ENCODE measurements at regions not wholly inside any gene's neighbourhood (a gene's known extent, or its start where the extent isn't known, plus 50 kb on each side); places are given as distances from the start of the nearest gene placed in this dataset.
"Not testable (repeated sequence)": the region's sequence is repeated elsewhere in the genome, so short reads cannot be mapped to it uniquely, and the experiment has no call there.

GRCh38 chr5:101047181-101047580 lies 144.1 kb upstream of the ST8SIA4 start:
- TF ChIP-seq SPI1 (IDR thresholded peaks at IDR 0.05; ENCODE audit: low read depth, low read length) (no peak), PAX5 (IDR thresholded peaks at IDR 0.05; ENCODE audit: insufficient read depth, low read length, severe bottlenecking) (no peak), TAF1 (IDR thresholded peaks at IDR 0.05; ENCODE audit: low read depth, low read length) (no peak), POLR2A (IDR thresholded peaks at IDR 0.05; ENCODE audit: low read depth, low read length) (no peak), POLR2AphosphoS5 (IDR thresholded peaks at IDR 0.05; ENCODE audit: low read depth, low read length) (no peak), POU2F2 (IDR thresholded peaks at IDR 0.05; ENCODE audit: low read depth, low read length) (no peak)
- FAIRE-seq (no peak), DNase-seq (ENCODE audit: insufficient read length, low spot score) (no peak)

DNA sequence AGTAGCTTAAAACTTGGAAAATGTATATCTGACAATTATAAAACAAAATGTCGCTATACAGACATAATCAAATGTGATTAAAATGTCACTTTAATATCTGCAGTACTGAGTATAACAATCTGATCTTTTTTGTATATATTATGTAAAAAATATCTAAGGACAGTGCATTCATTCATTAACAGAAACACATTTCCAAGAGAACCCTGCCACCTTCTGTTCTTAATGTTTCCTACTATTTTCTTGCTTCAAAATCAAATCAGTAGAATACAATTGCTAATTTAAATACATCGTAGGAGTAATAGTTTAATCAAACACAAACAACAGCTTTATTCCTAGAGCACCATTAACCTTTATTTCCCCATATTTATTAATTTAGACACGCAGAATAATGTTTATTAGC lies 142.6 kb upstream of the ST8SIA4 start:
- FAIRE-seq, result no peak
- DNase-seq (ENCODE audit: insufficient read length, low spot score), result no peak

DNA sequence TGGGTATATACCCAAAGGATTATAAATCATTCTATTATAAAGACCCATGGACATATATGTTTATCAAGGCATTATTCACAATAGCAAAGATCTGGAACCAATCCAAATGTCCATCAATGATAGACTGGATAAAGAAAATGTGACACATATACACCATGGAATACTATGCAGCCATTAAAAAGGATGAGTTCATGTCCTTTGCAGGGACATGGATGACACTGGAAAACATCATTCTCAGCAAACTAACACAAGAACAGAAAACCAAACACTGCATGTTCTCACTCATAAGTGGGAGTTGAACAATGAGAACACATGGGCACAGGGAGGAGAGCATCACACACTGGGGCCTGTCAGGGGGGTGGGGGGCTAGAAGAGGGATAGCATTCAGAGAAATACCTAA lies 136.9 kb upstream of the ST8SIA4 start:
- not testable (repeated sequence) for DNase-seq (ENCODE audit: insufficient read length, low spot score); FAIRE-seq

More for the DNA sequence above, 142.6 kb upstream of the ST8SIA4 start:
- no peak for TF ChIP-seq POU2F2 (IDR thresholded peaks at IDR 0.05; ENCODE audit: low read depth, low read length)
- no peak for TF ChIP-seq TAF1 (IDR thresholded peaks at IDR 0.05; ENCODE audit: low read depth, low read length)
- TF ChIP-seq PAX5 (IDR thresholded peaks at IDR 0.05; ENCODE audit: insufficient read depth, low read length, severe bottlenecking), result no peak
- no peak for TF ChIP-seq POLR2AphosphoS5 (IDR thresholded peaks at IDR 0.05; ENCODE audit: low read depth, low read length)
- TF ChIP-seq SPI1 (IDR thresholded peaks at IDR 0.05; ENCODE audit: low read depth, low read length), result no peak
- no peak for TF ChIP-seq POLR2A (IDR thresholded peaks at IDR 0.05; ENCODE audit: low read depth, low read length)

GRCh38 chr5:101036778-101037177 lies 133.7 kb upstream of the ST8SIA4 start:
- TF ChIP-seq POU2F2 (IDR thresholded peaks at IDR 0.05; ENCODE audit: low read depth, low read length) (no peak), TAF1 (IDR thresholded peaks at IDR 0.05; ENCODE audit: low read depth, low read length) (no peak), SPI1 (IDR thresholded peaks at IDR 0.05; ENCODE audit: low read depth, low read length) (no peak), POLR2A (IDR thresholded peaks at IDR 0.05; ENCODE audit: low read depth, low read length) (no peak), POLR2AphosphoS5 (IDR thresholded peaks at IDR 0.05; ENCODE audit: low read depth, low read length) (no peak), PAX5 (IDR thresholded peaks at IDR 0.05; ENCODE audit: insufficient read depth, low read length, severe bottlenecking) (no peak)
- no peak for FAIRE-seq
- no peak for DNase-seq (ENCODE audit: insufficient read length, low spot score)

- FAIRE-seq (no peak), DNase-seq (ENCODE audit: insufficient read length, low spot score) (no peak)
- no peak for TF ChIP-seq PAX5 (IDR thresholded peaks at IDR 0.05; ENCODE audit: insufficient read depth, low read length, severe bottlenecking)
- TF ChIP-seq TAF1 (IDR thresholded peaks at IDR 0.05; ENCODE audit: low read depth, low read length), result no peak
- TF ChIP-seq SPI1 (IDR thresholded peaks at IDR 0.05; ENCODE audit: low read depth, low read length), result no peak
- TF ChIP-seq POLR2AphosphoS5 (IDR thresholded peaks at IDR 0.05; ENCODE audit: low read depth, low read length), result no peak
- no peak for TF ChIP-seq POU2F2 (IDR thresholded peaks at IDR 0.05; ENCODE audit: low read depth, low read length)
- no peak for TF ChIP-seq POLR2A (IDR thresholded peaks at IDR 0.05; ENCODE audit: low read depth, low read length)
These were observed 132.3 kb upstream of the ST8SIA4 start for GRCh38 chr5:101035425-101035824.

DNA sequence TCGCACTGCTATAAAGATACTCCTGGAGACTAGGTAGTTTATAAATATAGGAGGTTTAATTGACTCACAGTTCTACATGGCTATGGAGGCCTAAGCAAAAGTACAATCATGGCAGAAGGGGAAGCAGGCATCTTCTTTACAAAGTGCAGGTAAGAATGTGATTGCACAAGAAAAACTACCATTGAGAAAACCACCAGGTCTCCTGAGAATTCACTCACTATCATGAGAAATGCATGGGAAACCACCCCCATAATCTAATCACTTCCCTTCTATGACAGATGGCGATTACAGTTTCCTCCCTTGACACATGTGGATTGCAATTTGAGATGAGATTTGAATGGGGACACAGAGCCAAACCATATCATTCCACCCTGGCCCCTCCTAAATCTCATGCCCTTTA lies 121.2 kb upstream of the ST8SIA4 start:
- FAIRE-seq (no peak), DNase-seq (ENCODE audit: insufficient read length, low spot score) (no peak)
- TF ChIP-seq PAX5 (IDR thresholded peaks at IDR 0.05; ENCODE audit: insufficient read depth, low read length, severe bottlenecking) (no peak), POLR2AphosphoS5 (IDR thresholded peaks at IDR 0.05; ENCODE audit: low read depth, low read length) (no peak), SPI1 (IDR thresholded peaks at IDR 0.05; ENCODE audit: low read depth, low read length) (peak; percentile 42; the same call in 1 of the 2 replicates), TAF1 (IDR thresholded peaks at IDR 0.05; ENCODE audit: low read depth, low read length) (no peak)

GRCh38 chr5:101018299-101018698 lies 115.2 kb upstream of the ST8SIA4 start:
- TF ChIP-seq POLR2AphosphoS5 (IDR thresholded peaks at IDR 0.05; ENCODE audit: low read depth, low read length) (no peak), TAF1 (IDR thresholded peaks at IDR 0.05; ENCODE audit: low read depth, low read length) (no peak), POU2F2 (IDR thresholded peaks at IDR 0.05; ENCODE audit: low read depth, low read length) (no peak)
- no peak for FAIRE-seq
- DNase-seq (ENCODE audit: insufficient read length, low spot score), result no peak

DNA sequence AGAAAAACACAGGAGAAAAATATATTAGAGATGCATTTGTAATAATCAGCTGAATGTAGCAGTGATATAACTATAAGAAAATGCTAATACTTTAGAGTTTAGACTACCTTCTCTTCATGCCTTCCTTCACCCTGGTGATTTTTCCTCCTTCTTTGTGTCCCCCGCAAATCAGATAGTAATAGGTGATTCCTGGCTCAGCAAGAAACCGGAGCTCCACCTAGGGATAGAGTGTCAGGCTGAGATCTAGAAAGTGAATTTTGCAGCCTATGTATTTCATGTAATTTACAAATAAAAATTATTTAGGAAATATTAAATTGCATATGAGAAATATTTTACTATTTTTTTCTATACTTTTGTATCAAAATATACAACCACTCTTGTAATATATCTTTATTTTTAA lies 109.8 kb upstream of the ST8SIA4 start:
- no peak for DNase-seq (ENCODE audit: insufficient read length, low spot score)
- no peak for FAIRE-seq
- TF ChIP-seq SPI1 (IDR thresholded peaks at IDR 0.05; ENCODE audit: low read depth, low read length) (no peak), PAX5 (IDR thresholded peaks at IDR 0.05; ENCODE audit: insufficient read depth, low read length, severe bottlenecking) (no peak), POLR2AphosphoS5 (IDR thresholded peaks at IDR 0.05; ENCODE audit: low read depth, low read length) (no peak), TAF1 (IDR thresholded peaks at IDR 0.05; ENCODE audit: low read depth, low read length) (no peak), POU2F2 (IDR thresholded peaks at IDR 0.05; ENCODE audit: low read depth, low read length) (no peak), POLR2A (IDR thresholded peaks at IDR 0.05; ENCODE audit: low read depth, low read length) (no peak)

DNA sequence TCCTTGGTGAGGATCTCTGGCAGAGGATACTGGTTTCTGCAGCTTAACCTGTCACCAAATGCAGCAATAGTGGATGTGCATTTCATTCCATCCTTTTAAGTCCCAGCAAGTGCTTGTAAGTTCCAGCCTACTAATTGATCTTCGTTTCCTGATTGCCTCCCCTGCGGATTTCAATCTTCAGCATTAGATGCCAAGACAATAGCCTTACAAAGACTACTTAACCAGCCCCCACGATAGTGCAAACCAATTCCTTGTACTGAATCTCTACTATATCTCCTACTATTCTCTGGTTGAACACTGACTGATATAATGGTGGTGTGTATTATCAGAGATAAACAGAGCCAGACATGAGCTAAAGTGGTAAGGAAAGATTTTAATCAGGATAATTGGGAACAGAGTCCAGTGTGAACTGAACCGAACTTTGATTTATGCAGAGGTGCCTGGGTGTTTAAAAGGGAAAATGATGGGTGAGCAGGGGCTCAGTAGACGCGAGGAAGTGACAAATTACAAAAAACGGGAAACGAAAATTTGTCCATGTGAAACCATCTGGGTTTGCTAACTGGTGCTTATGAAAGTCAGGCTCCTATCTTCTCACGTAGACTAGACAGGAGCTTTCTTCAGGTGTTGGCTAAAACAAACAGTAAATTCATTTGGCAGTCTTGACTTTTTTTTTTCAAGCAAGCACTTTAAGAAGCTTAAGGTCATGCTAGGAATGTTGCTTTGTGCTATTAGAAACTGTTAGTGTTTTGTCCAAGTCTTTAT lies 106.9 kb upstream of the ST8SIA4 start:
- no peak for FAIRE-seq
- TF ChIP-seq SPI1 (IDR thresholded peaks at IDR 0.05; ENCODE audit: low read depth, low read length), result peak; percentile 87
- TF ChIP-seq POLR2A (IDR thresholded peaks at IDR 0.05; ENCODE audit: low read depth, low read length), result no peak
- no peak for DNase-seq (ENCODE audit: insufficient read length, low spot score)

DNA sequence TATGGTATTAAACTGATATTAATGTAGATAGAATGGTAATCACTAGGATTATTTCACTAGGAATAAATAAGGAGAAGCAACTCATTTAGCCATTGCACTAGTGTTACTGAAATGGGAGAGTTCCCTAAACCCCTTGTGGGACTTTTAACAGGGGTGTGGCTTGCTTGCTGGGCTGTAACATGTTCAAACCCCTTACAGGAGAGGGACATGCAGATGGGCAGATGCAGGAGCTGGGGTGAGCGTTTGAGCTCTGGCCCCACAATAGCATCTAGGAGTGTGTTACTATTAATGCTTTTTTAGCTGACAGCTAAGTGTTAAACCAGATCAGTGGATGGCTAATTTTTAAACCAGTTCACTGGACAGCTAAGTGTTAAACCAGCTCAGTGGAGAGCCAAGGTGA lies 89.3 kb upstream of the ST8SIA4 start:
- FAIRE-seq (no peak), DNase-seq (ENCODE audit: insufficient read length, low spot score) (no peak)
- TF ChIP-seq POLR2AphosphoS5 (IDR thresholded peaks at IDR 0.05; ENCODE audit: low read depth, low read length) (no peak), POU2F2 (IDR thresholded peaks at IDR 0.05; ENCODE audit: low read depth, low read length) (no peak), PAX5 (IDR thresholded peaks at IDR 0.05; ENCODE audit: insufficient read depth, low read length, severe bottlenecking) (no peak), TAF1 (IDR thresholded peaks at IDR 0.05; ENCODE audit: low read depth, low read length) (no peak), POLR2A (IDR thresholded peaks at IDR 0.05; ENCODE audit: low read depth, low read length) (no peak), SPI1 (IDR thresholded peaks at IDR 0.05; ENCODE audit: low read depth, low read length) (no peak)

GRCh38 chr5:100983601-100984000 lies 80.5 kb upstream of the ST8SIA4 start:
- not testable (repeated sequence) for FAIRE-seq; DNase-seq (ENCODE audit: insufficient read length, low spot score)
